NCI-H748 treated with DMSO at 0.1 percent for 48 hours (cell line): ENCODE measurements at regions not wholly inside any gene's neighbourhood (a gene's known extent, or its start where the extent isn't known, plus 50 kb on each side); places are given as distances from the start of the nearest gene placed in this dataset.
A peak's percentile ranks its signal among the peaks of the same experiment; 100 is the strongest.
"Not testable (repeated sequence)": the region's sequence is repeated elsewhere in the genome, so short reads cannot be mapped to it uniquely, and the experiment has no call there.

Source experiments
- DNase-seq: peaks from one replicate; lab custom pipeline; 2025; lab: John Stamatoyannopoulos, UW

- no peak for DNase-seq
Observed at GRCh38 chr22:22346401-22347107, 102.0 kb downstream of the VPREB1 start.

- DNase-seq = no peak
Observed at GRCh38 chr22:22348127-22348814, 103.7 kb downstream of the VPREB1 start.

GRCh38 chr22:22348815-22349454 is 104.3 kb downstream of the VPREB1 start:
- DNase-seq = no peak

DNA sequence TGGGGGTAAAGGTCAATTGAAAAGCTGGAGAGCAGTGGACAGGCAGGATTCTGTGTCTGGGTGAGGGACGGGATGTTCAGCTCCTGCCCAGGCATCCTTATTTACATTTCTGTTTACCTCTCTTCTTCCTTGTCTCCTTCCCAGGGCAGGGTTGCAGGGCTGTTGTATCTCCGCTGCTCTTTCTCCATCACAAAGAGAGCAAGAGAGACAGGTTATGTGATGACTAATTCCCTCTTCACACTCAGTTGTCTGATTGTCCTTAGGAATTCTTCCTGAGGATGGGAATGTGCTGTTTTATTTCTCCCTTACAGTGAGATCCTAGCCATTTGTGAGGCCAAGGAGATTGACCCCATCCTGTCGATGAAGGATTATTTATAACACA is 104.9 kb downstream of the VPREB1 start:
- DNase-seq = no peak

GRCh38 chr22:22351366-22351765 is 106.8 kb downstream of the VPREB1 start:
- no peak for DNase-seq

DNA sequence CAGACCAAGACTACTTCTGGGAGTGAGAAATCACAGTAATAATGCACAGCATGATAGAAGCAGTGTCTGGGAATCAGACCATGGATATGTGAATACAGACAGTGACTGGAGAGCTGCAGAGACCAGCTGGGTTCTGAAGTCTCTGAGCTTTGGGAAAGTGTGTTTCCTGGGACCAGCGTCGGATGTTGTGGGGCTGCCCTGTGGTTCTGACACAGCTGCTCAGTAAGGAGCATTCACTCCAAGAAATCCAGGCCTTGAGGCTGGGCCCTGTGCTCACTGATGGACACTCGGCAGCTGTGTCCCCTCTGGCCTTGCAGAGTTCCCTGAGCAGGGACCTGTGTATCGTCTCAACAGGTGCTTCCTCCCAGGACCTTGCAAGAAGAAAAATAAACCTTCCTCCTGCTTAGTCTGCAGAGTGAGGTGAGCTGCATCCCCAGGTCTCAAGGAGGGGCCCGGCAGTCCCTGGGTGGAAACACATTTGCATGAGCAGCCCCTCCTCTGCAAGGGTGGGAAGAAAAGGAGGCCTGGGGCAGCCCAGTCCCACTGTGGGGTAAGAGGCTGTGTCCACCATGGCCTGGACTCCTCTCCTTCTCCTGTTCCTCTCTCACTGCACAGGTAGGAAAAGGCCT is 107.9 kb downstream of the VPREB1 start:
- no peak for DNase-seq

DNA sequence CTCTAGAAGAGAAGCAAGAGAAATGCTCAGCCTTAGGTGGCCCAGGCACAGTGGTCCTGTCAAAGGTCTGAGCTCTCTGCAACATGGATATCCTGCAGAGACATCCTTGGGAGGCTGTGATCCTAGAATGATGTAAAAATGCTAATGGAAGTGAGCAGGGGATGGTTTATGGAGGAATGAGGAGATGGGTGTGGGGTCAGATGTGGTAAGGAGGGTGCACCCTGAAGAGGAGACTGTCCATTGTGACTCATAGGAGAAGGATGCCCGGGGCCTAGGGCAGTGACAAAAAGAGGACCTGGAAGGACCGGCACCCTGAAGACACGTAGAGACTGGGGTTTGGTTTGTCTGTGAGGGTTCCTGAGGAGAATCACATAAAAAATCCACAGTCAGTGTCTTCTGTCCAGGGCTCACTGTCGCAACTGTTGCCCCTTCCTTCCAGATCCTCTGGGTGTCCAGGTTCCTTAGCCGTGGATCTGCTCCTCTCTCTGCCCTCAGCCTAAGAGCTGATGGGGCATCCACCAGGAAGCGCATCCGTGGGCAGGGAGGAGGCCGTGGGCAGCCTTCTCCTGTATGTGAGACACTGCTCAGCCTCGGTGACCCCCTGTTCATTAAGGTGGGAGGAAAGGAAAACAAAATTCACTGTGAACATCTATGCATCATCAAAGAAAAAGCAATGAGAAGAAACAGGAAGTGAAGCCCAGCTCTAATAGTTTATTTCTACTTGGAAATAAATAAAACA is 110.7 kb downstream of the VPREB1 start:
- DNase-seq = no peak

- DNase-seq = peak; percentile 52
Observed at GRCh38 chr22:22357024-22357883, 112.7 kb downstream of the VPREB1 start.

- no peak for DNase-seq
Observed at GRCh38 chr22:22358152-22358551, 113.6 kb downstream of the VPREB1 start.

- no peak for DNase-seq
Observed at GRCh38 chr22:22358686-22359085, 114.1 kb downstream of the VPREB1 start.

DNA sequence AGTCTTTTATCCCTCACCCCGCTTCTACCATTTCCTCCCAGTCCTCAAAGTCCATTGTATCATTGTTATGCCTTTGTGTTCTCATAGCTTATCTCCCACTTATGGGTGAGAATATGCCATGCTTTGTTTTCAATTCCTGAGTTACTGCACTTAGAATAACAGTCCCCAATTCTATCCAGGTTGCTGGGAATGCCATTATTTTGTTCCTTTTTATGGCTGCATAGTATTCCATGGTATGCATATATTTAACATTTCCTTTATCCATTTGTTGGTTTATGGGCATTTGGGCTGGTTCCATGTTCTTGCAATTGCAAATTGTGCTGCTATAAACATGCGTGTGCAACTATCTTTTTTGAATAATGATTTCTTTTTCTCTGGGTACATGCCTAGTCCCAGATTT is 114.9 kb downstream of the VPREB1 start:
- DNase-seq = no peak

GRCh38 chr22:22360014-22360413 is 115.4 kb downstream of the VPREB1 start:
- no peak for DNase-seq

DNA sequence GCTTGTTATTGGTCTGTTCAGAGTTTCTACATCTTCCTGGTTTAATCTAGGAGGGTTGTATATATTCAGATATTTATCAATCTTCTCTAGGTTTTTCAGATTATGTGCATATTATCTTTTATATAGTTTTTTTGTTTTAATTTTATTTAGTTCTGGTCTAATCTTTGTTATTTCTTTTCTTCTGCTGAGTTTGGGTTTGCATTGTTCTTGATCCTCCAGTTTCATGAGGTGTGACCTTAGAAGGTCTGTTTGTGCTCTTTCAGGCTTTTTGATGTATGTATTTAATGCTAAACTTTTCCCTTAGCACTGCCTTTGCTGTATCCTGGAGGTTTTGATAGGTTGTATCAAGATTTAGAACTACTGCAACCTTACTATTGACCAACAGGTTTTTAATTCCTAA is 117.7 kb downstream of the VPREB1 start:
- DNase-seq = no peak

- no peak for DNase-seq
Observed at GRCh38 chr22:22362936-22363335, 118.3 kb downstream of the VPREB1 start.

GRCh38 chr22:22364207-22364606 is 119.6 kb downstream of the VPREB1 start:
- DNase-seq = no peak

- no peak for DNase-seq
Observed at GRCh38 chr22:22366537-22366936, 122.0 kb downstream of the VPREB1 start.

DNA sequence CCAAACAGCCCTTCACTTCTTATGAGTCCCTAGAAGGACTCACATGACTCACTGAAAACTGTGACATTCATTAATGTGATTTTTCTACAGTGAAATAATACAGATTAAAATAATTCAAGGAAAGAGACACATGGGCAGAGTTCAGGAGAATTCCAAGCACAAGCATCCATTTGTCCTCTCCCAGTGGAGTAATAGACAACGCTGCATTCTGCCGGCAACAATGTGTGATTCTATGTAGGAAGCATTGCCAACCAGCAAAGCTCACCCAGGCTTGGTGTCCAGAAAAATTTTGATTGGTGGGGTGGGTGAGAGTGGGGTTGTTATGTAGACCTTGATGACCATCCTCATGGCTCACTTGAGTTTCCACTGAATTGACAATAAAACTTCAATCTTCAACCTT is 123.9 kb downstream of the VPREB1 start:
- no peak for DNase-seq

- DNase-seq = not testable (repeated sequence)
Observed at GRCh38 chr22:22369219-22369963, 124.8 kb downstream of the VPREB1 start.

GRCh38 chr22:22369964-22370270 is 125.3 kb downstream of the VPREB1 start:
- DNase-seq = no peak

- no peak for DNase-seq
Observed at GRCh38 chr22:22371031-22371541, 126.5 kb downstream of the VPREB1 start.
